Ascending aorta (tissue), 2 donors: ENCODE measurements at regions not wholly inside any gene's neighbourhood (a gene's known extent, or its start where the extent isn't known, plus 50 kb on each side); places are given as distances from the start of the nearest gene placed in this dataset.

Source experiments
- DNase-seq, 2 donors: peaks; one replicate each; pipeline ENCODE4 v3.0.0-alpha.2; 2019; ENCODE audit warnings: low spot score in 2 of 2
- H3K27ac ChIP-seq, 2 donors: fragments of 200-600 bp; sonication (generic); one replicate each; pipeline ENCODE4 v1.5.1; 2016 to 2017; ENCODE audit warnings: mild to moderate bottlenecking in 1 of 2
- H3K27me3 ChIP-seq: fragments of 200-600 bp; sonication (generic); one replicate; pipeline ENCODE4 v1.5.1; 2017
- H3K36me3 ChIP-seq, 2 donors: fragments of 200-600 bp; sonication (generic); one replicate each; pipeline ENCODE4 v1.5.1; 2016
- H3K4me1 ChIP-seq, 2 donors: fragments of 200-600 bp; sonication (generic); one replicate each; pipeline ENCODE4 v1.5.1; 2016 to 2017; ENCODE audit warnings: mild to moderate bottlenecking in 1 of 2
- H3K4me3 ChIP-seq, 2 donors: fragments of 200-600 bp; sonication (generic); one replicate each; pipeline ENCODE4 v1.5.1; 2016 to 2017; ENCODE audit warnings: mild to moderate bottlenecking in 1 of 2
- H3K9me3 ChIP-seq, 2 donors: fragments of 200-600 bp; sonication (generic); one replicate each; pipeline ENCODE4 v1.5.1; 2016
- CTCF ChIP-seq, 3 experiments: fragments of 200-600 bp in 2 of 3; fragments of 450-650 bp in 1 of 3; sonication (generic) in 2 of 3; IDR thresholded peaks; one replicate each; pipeline ENCODE4 v1.5.1; 2016 to 2019; ENCODE audit warnings: antibody characterized with exemption in 3 of 3, mild to moderate bottlenecking in 1 of 3, moderate library complexity in 1 of 3
- intact Hi-C: fragments of 100-400 bp; cut with DNase I; formaldehyde crosslinking; loops from one replicate; pipeline ENCODE4 v1.15.1; 2023

GRCh38 chr7:42452356-42452755 is 215.3 kb upstream of the GLI3 start:
- intact Hi-C loops, result no loop called here
- H3K4me3 ChIP-seq, result no peak overlapping the region
- no peaks in the 10 kb centered on the region for H3K27me3 ChIP-seq
- H3K4me1 ChIP-seq, result no peaks in the 10 kb centered on the region
- H3K36me3 ChIP-seq, result no peaks in the 10 kb centered on the region
- TF ChIP-seq CTCF (IDR thresholded peaks at IDR 0.05), result no peak
- no peak overlapping the region for H3K27ac ChIP-seq
- no peak for DNase-seq
- H3K9me3 ChIP-seq, result no peaks in the 10 kb centered on the region

GRCh38 chr7:42449431-42449830 is 212.4 kb upstream of the GLI3 start:
- no peaks in the 10 kb centered on the region for H3K9me3 ChIP-seq
- TF ChIP-seq CTCF (IDR thresholded peaks at IDR 0.05), result no peak
- DNase-seq, result no peak
- H3K27ac ChIP-seq, result no peak overlapping the region
- no peaks in the 10 kb centered on the region for H3K4me1 ChIP-seq
- no peaks in the 10 kb centered on the region for H3K27me3 ChIP-seq
- intact Hi-C loops, result no loop called here
- H3K36me3 ChIP-seq, result no peaks in the 10 kb centered on the region
- H3K4me3 ChIP-seq, result no peak overlapping the region

DNA sequence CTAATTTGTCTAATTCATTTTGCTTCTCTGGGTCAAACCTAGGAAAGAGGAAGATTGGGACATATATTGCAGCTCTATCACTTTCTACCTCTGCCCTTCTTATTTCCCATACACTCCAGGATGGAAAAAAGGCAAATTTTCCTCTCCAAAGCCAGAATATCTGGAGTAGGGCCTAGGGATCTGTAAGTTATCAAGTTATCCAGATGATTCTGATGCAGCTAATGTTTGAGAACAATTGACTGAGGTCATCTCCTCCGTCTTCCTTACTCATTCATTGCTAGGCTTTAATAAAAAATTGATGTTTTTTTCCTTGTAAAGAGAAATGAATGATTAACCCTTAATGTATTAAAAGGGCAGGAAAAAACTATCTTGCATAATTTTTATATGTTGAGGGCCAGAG is 211.9 kb upstream of the GLI3 start:
- no peak for DNase-seq
- Histone ChIP-seq H3K27me3 (no peaks in the 10 kb centered on the region), H3K36me3 (no peaks in the 10 kb centered on the region), H3K4me1 (no peaks in the 10 kb centered on the region), H3K27ac (no peak overlapping the region), H3K4me3 (no peak overlapping the region), H3K9me3 (no peaks in the 10 kb centered on the region)
- no peak for TF ChIP-seq CTCF (IDR thresholded peaks at IDR 0.05)
- intact Hi-C loops, result no loop called here

- Histone ChIP-seq H3K9me3 (peaks cover 0 to 5% of the 10 kb centered on the region in 2 donors), H3K27me3 (no peaks in the 10 kb centered on the region), H3K4me3 (no peak overlapping the region), H3K27ac (no peak overlapping the region), H3K4me1 (no peaks in the 10 kb centered on the region), H3K36me3 (no peaks in the 10 kb centered on the region)
- no peak for DNase-seq
- intact Hi-C loops, result no loop called here
- no peak for TF ChIP-seq CTCF (IDR thresholded peaks at IDR 0.05)
Measured at GRCh38 chr7:42445691-42446090, 208.7 kb upstream of the GLI3 start.

- TF ChIP-seq CTCF (IDR thresholded peaks at IDR 0.05), result no peak
- Histone ChIP-seq H3K27ac (no peak overlapping the region), H3K9me3 (peaks cover 3 to 5% of the 10 kb centered on the region in 2 donors), H3K4me1 (no peaks in the 10 kb centered on the region), H3K4me3 (no peak overlapping the region), H3K27me3 (no peaks in the 10 kb centered on the region), H3K36me3 (no peaks in the 10 kb centered on the region)
- intact Hi-C loops, result no loop called here
- DNase-seq, result no peak
Measured at GRCh38 chr7:42440951-42441350, 203.9 kb upstream of the GLI3 start.

GRCh38 chr7:42432644-42433043 is 195.6 kb upstream of the GLI3 start:
- H3K27ac ChIP-seq, result no peak overlapping the region

More at GRCh38 chr7:42432644-42433043, 195.6 kb upstream of the GLI3 start:
- Histone ChIP-seq H3K9me3 (no peaks in the 10 kb centered on the region), H3K36me3 (no peaks in the 10 kb centered on the region), H3K4me3 (no peak overlapping the region), H3K4me1 (no peaks in the 10 kb centered on the region), H3K27me3 (no peaks in the 10 kb centered on the region)
- DNase-seq, result no peak
- no peak for TF ChIP-seq CTCF (IDR thresholded peaks at IDR 0.05)
- intact Hi-C loops, result no loop called here
